HCT116 (cell line): ENCODE measurements at regions not wholly inside any gene's neighbourhood (a gene's known extent, or its start where the extent isn't known, plus 50 kb on each side); places are given as distances from the start of the nearest gene placed in this dataset.
A peak's percentile ranks its signal among the peaks of the same experiment; 100 is the strongest.

Experiments used
- ATAC-seq: fragments of 200-7000 bp; cut with Tn5 transposase; 2 replicates; pipeline ENCODE4 v1.9.1; 2020; ENCODE audit warnings: mild to moderate bottlenecking, moderate library complexity
- BruUV-seq: library from RNA; stranded (reverse); fragments of 400-500 nt; replicated peaks from 2 replicates; lab custom pipeline; 2021; lab: Mats Ljungman, UMichigan
- CTCF ChIA-PET: fragments of 300-600 bp; sonication (Branson Sonifier 250); formaldehyde crosslinking; loops from one replicate; lab custom pipeline; 2021; ENCODE audit warnings: antibody characterized with exemption; lab: Charles Lee
- POLR2A ChIA-PET: fragments of 300-600, 350-600 bp; sonication (Branson Sonifier 250); formaldehyde crosslinking; loops from one replicate; lab custom pipeline; 2021; ENCODE audit warnings: antibody characterized with exemption; lab: Charles Lee
- RAD21 ChIA-PET, 2 experiments: fragments of 300-600 bp; sonication (Branson Sonifier 250); formaldehyde crosslinking; loops; one replicate each; lab custom pipeline; 2023; ENCODE audit warnings: low total read pairs in 2 of 2; ENCODE audit not compliant: uncharacterized antibody in 2 of 2, unreplicated experiment in 2 of 2, low non-redundant PET in 1 of 2; lab: Charles Lee
- DNase-seq: peaks from one replicate; pipeline ENCODE4 v3.0.0-alpha.2; 2010; ENCODE audit warnings: low read depth, low spot score
- H2AFZ ChIP-seq: fragments of 200-600 bp; shearing (Covaris generic), sonication (generic); 2 replicates; pipeline ENCODE4 v1.6.1; 2017; ENCODE audit warnings: low read depth, mixed run types, mixed read lengths, antibody characterized with exemption, low read length; ENCODE audit not compliant: poor library complexity, severe bottlenecking
- H3K27ac ChIP-seq: 2 replicates; pipeline ENCODE4 v1.5.1; 2012; ENCODE audit warnings: low read depth, low read length
- H3K27me3 ChIP-seq: fragments of 200-600 bp; sonication (generic); 2 replicates; pipeline ENCODE4 v1.6.1; 2016; ENCODE audit warnings: mixed run types, low read length, mixed read lengths; ENCODE audit not compliant: insufficient read depth
- H3K36me3 ChIP-seq, 2 experiments: fragments of 200-500 bp in 1 of 2; fragments of 200-600 bp in 1 of 2; sonication (Bioruptor generic) in 1 of 2; sonication (generic) in 1 of 2; 2 replicates each; pipeline versions ENCODE4 v1.5.1 to v1.6.1; 2014 to 2016; ENCODE audit warnings: low read length in 2 of 2, inconsistent platforms in 1 of 2, mixed read lengths in 1 of 2, mixed run types in 1 of 2; ENCODE audit not compliant: insufficient read depth in 2 of 2, control insufficient read depth in 1 of 2
- H3K4me1 ChIP-seq, 2 experiments: fragments of 200-600 bp in 1 of 2; sonication (generic) in 1 of 2; 2 replicates each; pipeline versions ENCODE4 v1.5.1 to v1.6.1; 2012 to 2017; ENCODE audit warnings: low read length in 2 of 2, inconsistent platforms in 1 of 2, mild to moderate bottlenecking in 1 of 2, mixed read lengths in 1 of 2, mixed run types in 1 of 2, moderate library complexity in 1 of 2; ENCODE audit not compliant: insufficient read depth in 2 of 2, control insufficient read depth in 1 of 2
- H3K4me2 ChIP-seq: fragments of 200-600 bp; sonication (generic); 2 replicates; pipeline ENCODE4 v1.6.1; 2017; ENCODE audit warnings: mixed run types, low read length, mixed read lengths
- H3K4me3 ChIP-seq, 2 experiments: fragments of 200-600 bp in 1 of 2; sonication (generic) in 1 of 2; replicated peaks in 1 of 2; 2 replicates each; pipeline ENCODE4 v1.5.1; 2011 to 2016; ENCODE audit warnings: low read length in 2 of 2, control low read depth in 1 of 2, low read depth in 1 of 2, mild to moderate bottlenecking in 1 of 2, mixed read lengths in 1 of 2, mixed run types in 1 of 2
- H3K79me2 ChIP-seq: fragments of 200-600 bp; sonication (generic); 2 replicates; pipeline ENCODE4 v1.6.1; 2017; ENCODE audit warnings: mild to moderate bottlenecking, mixed run types, low read length, moderate library complexity, mixed read lengths; ENCODE audit not compliant: insufficient read depth
- H3K9ac ChIP-seq: fragments of 200-600 bp; sonication (generic); 2 replicates; pipeline ENCODE4 v1.6.1; 2016; ENCODE audit warnings: low read length, mixed read lengths
- H3K9me2 ChIP-seq: fragments of 200-600 bp; sonication (generic), shearing (Covaris generic); 2 replicates; pipeline ENCODE4 v1.6.1; 2017; ENCODE audit warnings: mixed run types, mild to moderate bottlenecking, moderate library complexity; ENCODE audit not compliant: insufficient read depth
- H3K9me3 ChIP-seq, 2 experiments: fragments of 200-500 bp in 1 of 2; fragments of 200-600 bp in 1 of 2; sonication (Bioruptor generic) in 1 of 2; sonication (generic) in 1 of 2; 2 replicates each; pipeline ENCODE4 v1.6.1; 2014 to 2017; ENCODE audit warnings: low read length in 2 of 2, mixed read lengths in 2 of 2, inconsistent platforms in 1 of 2, low read depth in 1 of 2, mild to moderate bottlenecking in 1 of 2, mixed run types in 1 of 2, moderate library complexity in 1 of 2; ENCODE audit not compliant: control insufficient read depth in 1 of 2, insufficient read depth in 1 of 2
- H4K20me1 ChIP-seq: fragments of 200-600 bp; sonication (generic), shearing (Covaris generic); 2 replicates; pipeline ENCODE4 v1.6.1; 2017; ENCODE audit warnings: mixed run types, mild to moderate bottlenecking, moderate library complexity; ENCODE audit not compliant: insufficient read depth
- CEBPB ChIP-seq: IDR thresholded peaks from 2 replicates; pipeline ENCODE4 v1.6.1; 2012; ENCODE audit warnings: low read depth
- FOSL1 ChIP-seq: IDR thresholded peaks from 2 replicates; pipeline ENCODE4 v1.6.1; 2012; ENCODE audit warnings: low read depth
- JUND ChIP-seq: IDR thresholded peaks from 2 replicates; pipeline ENCODE4 v1.6.1; 2012
- RAD21 ChIP-seq: IDR thresholded peaks from 2 replicates; pipeline ENCODE4 v1.6.1; 2012; ENCODE audit warnings: low read depth, mild to moderate bottlenecking
- SIN3A ChIP-seq: IDR thresholded peaks from 2 replicates; pipeline ENCODE4 v1.6.1; 2012; ENCODE audit warnings: low read depth
- TCF7L2 ChIP-seq: IDR thresholded peaks from 2 replicates; pipeline ENCODE4 v1.7.0; 2011; ENCODE audit warnings: borderline replicate concordance, inconsistent platforms; ENCODE audit not compliant: insufficient read depth, insufficient read length; ENCODE audit errors: extremely low read depth
- intact Hi-C: fragments of 100-400 bp; cut with micrococcal nuclease; formaldehyde crosslinking; loops from 2 replicates; pipeline ENCODE4 v1.10.0; 2022
- TF ChIP-seq, protein P1 (sequence below), 3 experiments: fragments of 200-600 bp in 1 of 3; sonication (generic) in 1 of 3; IDR thresholded peaks in 2 of 3; conservative IDR thresholded peaks in 1 of 3; 2 replicates each; pipeline ENCODE4 v1.5.1; 2012 to 2017; ENCODE audit warnings: low read depth in 2 of 3, low read length in 2 of 3, antibody characterized with exemption in 1 of 3, borderline replicate concordance in 1 of 3, control low read depth in 1 of 3, mild to moderate bottlenecking in 1 of 3, mixed read lengths in 1 of 3, mixed run types in 1 of 3, moderate library complexity in 1 of 3; ENCODE audit not compliant: insufficient read depth in 1 of 3

GRCh38 chr3:147688868-147689267 is 279.7 kb downstream of the ZIC1 start:
- Histone ChIP-seq H3K4me3 (no peak overlapping the region), H3K9me3 (no peaks in the 10 kb centered on the region), H4K20me1 (no peaks in the 10 kb centered on the region), H3K9ac (no peak overlapping the region), H3K27ac (no peak overlapping the region), H3K79me2 (no peaks in the 10 kb centered on the region), H3K27me3 (no peaks in the 10 kb centered on the region), H3K9me2 (no peaks in the 10 kb centered on the region), H2AFZ (no peak overlapping the region), H3K4me2 (no peak overlapping the region), H3K36me3 (no peaks in the 10 kb centered on the region), H3K4me1 (no peaks in the 10 kb centered on the region)
- intact Hi-C loops, result no loop called here
- ChIA-PET RAD21 (no interaction called here), POLR2A (no interaction called here), CTCF (no interaction called here)
- ATAC-seq (peak; percentile 53; the same call in 1 of the 2 replicates), DNase-seq (no peak)
- BruUV-seq, result no TSS peak
- TF ChIP-seq, protein P1, sequence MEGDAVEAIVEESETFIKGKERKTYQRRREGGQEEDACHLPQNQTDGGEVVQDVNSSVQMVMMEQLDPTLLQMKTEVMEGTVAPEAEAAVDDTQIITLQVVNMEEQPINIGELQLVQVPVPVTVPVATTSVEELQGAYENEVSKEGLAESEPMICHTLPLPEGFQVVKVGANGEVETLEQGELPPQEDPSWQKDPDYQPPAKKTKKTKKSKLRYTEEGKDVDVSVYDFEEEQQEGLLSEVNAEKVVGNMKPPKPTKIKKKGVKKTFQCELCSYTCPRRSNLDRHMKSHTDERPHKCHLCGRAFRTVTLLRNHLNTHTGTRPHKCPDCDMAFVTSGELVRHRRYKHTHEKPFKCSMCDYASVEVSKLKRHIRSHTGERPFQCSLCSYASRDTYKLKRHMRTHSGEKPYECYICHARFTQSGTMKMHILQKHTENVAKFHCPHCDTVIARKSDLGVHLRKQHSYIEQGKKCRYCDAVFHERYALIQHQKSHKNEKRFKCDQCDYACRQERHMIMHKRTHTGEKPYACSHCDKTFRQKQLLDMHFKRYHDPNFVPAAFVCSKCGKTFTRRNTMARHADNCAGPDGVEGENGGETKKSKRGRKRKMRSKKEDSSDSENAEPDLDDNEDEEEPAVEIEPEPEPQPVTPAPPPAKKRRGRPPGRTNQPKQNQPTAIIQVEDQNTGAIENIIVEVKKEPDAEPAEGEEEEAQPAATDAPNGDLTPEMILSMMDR (IDR thresholded peaks at IDR 0.05 in 2 of 3, conservative IDR thresholded peaks at IDR 0.05 in 1 of 3; ENCODE audit: borderline replicate concordance in 1 of 3, insufficient read depth in 1 of 3, low read depth in 2 of 3, low read length in 2 of 3), result peak in 1 of 3 experiments; percentile 19; a peak in 1 of 6 replicates
- TF ChIP-seq JUND (no peak), RAD21 (peak; percentile 18; the same call in 1 of the 2 replicates), TCF7L2 (no peak), SIN3A (no peak)

GRCh38 chr3:147699175-147699838 is 290.1 kb downstream of the ZIC1 start:
- no peak overlapping the region for H3K27ac ChIP-seq
- H4K20me1 ChIP-seq, result no peaks in the 10 kb centered on the region
- 0 out of 2 replicates have a peak, but pooled peaks have one; percentile 33 for TF ChIP-seq FOSL1
- TF ChIP-seq RAD21, result no peak
- TF ChIP-seq CEBPB, result peak; percentile 90
- TF ChIP-seq, all 23 proteins: peak for 2
- no peak for ATAC-seq
- peaks cover 0 to 9% of the 10 kb centered on the region in 2 experiments; a peak in 2 of 4 replicates for H3K4me1 ChIP-seq
- no peak overlapping the region for H3K9ac ChIP-seq
- no peaks in the 10 kb centered on the region for H3K79me2 ChIP-seq
- RAD21 ChIA-PET, result no interaction called here
- BruUV-seq, result no TSS peak
- CTCF ChIA-PET, result no interaction called here
- H3K27me3 ChIP-seq, result no peaks in the 10 kb centered on the region
- H3K9me3 ChIP-seq, result no peaks in the 10 kb centered on the region
- H3K9me2 ChIP-seq, result no peaks in the 10 kb centered on the region
- DNase-seq, result peak; percentile 3
- peak overlapping the region; percentile 35; the same call in 1 of the 2 replicates for H3K4me2 ChIP-seq
- H3K4me3 ChIP-seq, result no peak overlapping the region
- no peak overlapping the region for H2AFZ ChIP-seq
- intact Hi-C loops, result no loop called here
- POLR2A ChIA-PET, result no interaction called here
- H3K36me3 ChIP-seq, result no peaks in the 10 kb centered on the region
